ENCODE measurements at regions not wholly inside any gene's neighbourhood (a gene's known extent, or its start where the extent isn't known, plus 50 kb on each side); places are given as distances from the start of the nearest gene placed in this dataset.

DNA sequence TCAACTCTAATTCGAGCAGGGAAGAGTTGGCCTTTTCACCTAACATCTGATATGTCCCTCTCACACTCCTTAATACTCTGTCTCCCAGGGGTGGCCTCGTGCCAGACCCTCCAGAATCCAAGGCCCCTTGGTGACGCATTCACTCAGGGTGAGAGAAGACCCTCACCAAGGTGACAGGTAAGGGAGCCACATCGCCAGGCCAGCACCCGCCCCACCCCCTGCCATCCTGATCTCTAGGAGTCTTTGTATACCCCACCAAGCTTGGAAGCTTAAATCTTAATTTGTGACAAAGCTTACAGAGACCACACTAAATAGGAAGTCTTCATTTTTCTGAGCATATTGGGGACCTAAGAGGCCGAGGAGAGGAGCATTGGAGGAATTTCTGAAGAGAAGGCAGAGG is 286.1 kb downstream of the IRF8 start:
- TF ChIP-seq, protein P1, sequence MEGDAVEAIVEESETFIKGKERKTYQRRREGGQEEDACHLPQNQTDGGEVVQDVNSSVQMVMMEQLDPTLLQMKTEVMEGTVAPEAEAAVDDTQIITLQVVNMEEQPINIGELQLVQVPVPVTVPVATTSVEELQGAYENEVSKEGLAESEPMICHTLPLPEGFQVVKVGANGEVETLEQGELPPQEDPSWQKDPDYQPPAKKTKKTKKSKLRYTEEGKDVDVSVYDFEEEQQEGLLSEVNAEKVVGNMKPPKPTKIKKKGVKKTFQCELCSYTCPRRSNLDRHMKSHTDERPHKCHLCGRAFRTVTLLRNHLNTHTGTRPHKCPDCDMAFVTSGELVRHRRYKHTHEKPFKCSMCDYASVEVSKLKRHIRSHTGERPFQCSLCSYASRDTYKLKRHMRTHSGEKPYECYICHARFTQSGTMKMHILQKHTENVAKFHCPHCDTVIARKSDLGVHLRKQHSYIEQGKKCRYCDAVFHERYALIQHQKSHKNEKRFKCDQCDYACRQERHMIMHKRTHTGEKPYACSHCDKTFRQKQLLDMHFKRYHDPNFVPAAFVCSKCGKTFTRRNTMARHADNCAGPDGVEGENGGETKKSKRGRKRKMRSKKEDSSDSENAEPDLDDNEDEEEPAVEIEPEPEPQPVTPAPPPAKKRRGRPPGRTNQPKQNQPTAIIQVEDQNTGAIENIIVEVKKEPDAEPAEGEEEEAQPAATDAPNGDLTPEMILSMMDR (IDR thresholded peaks at IDR 0.05; ENCODE audit: insufficient read depth, low read depth, low read length): no peak
- no peak for TF ChIP-seq EZH2 (IDR thresholded peaks at IDR 0.05; ENCODE audit: insufficient read depth, low read length)

Measured in astrocyte (in vitro differentiated cells and primary cell).